Naive B cell (primary cell): ENCODE measurements at regions not wholly inside any gene's neighbourhood (a gene's known extent, or its start where the extent isn't known, plus 50 kb on each side); places are given as distances from the start of the nearest gene placed in this dataset.

Source experiments
- ATAC-seq, 2 donors: fragments of 150-1000 bp; cut with Tn5 transposase; 2 replicates each; pipeline ENCODE4 v1.10.0; 2021; ENCODE audit warnings: low read depth in 2 of 2, mild to moderate bottlenecking in 2 of 2, moderate library complexity in 2 of 2
- DNase-seq: peaks from one replicate; pipeline ENCODE4 v3.0.0; 2022
- H3K27ac Mint-ChIP-seq, 6 donors: one replicate each; pipeline ENCODE4 v1.8.0; 2020 to 2022; ENCODE audit warnings: mild to moderate bottlenecking in 6 of 6, mixed read lengths in 6 of 6, moderate library complexity in 5 of 6, inconsistent platforms in 2 of 6
- H3K27me3 Mint-ChIP-seq, 3 donors: one replicate each; pipeline ENCODE4 v1.8.0; 2021 to 2022; ENCODE audit warnings: mixed read lengths in 3 of 3, mild to moderate bottlenecking in 1 of 3
- H3K36me3 Mint-ChIP-seq, 2 donors: one replicate each; pipeline ENCODE4 v1.8.0; 2020 to 2022; ENCODE audit warnings: mixed read lengths in 2 of 2, inconsistent platforms in 1 of 2, mild to moderate bottlenecking in 1 of 2
- H3K4me1 Mint-ChIP-seq, 3 donors: one replicate each; pipeline ENCODE4 v1.8.0; 2020 to 2022; ENCODE audit warnings: mixed read lengths in 3 of 3, inconsistent platforms in 1 of 3, mild to moderate bottlenecking in 1 of 3, moderate library complexity in 1 of 3
- H3K4me3 Mint-ChIP-seq, 8 donors: one replicate each; pipeline ENCODE4 v1.8.0; 2020 to 2022; ENCODE audit warnings: mild to moderate bottlenecking in 8 of 8, mixed read lengths in 8 of 8, moderate library complexity in 8 of 8, inconsistent platforms in 2 of 8
- H3K9me3 Mint-ChIP-seq, 7 donors: one replicate each; pipeline ENCODE4 v1.8.0; 2020 to 2022; ENCODE audit warnings: mixed read lengths in 7 of 7, mild to moderate bottlenecking in 5 of 7, inconsistent platforms in 2 of 7, moderate library complexity in 1 of 7

GRCh38 chr10:129097776-129098330 lies 369.2 kb upstream of the MGMT start:
- H3K4me1 Mint-ChIP-seq, result no peaks in the 10 kb centered on the region
- H3K4me3 Mint-ChIP-seq, result no peak overlapping the region
- H3K36me3 Mint-ChIP-seq, result no peaks in the 10 kb centered on the region
- ATAC-seq (no peak), DNase-seq (no peak)
- peaks cover 0 to 1% (median 0%) of the 10 kb centered on the region in 7 donors for H3K9me3 Mint-ChIP-seq
- no peaks in the 10 kb centered on the region for H3K27me3 Mint-ChIP-seq
- H3K27ac Mint-ChIP-seq, result no peak overlapping the region

GRCh38 chr10:129098517-129098916 lies 368.5 kb upstream of the MGMT start:
- no peak overlapping the region for H3K4me3 Mint-ChIP-seq
- no peaks in the 10 kb centered on the region for H3K27me3 Mint-ChIP-seq
- no peaks in the 10 kb centered on the region for H3K36me3 Mint-ChIP-seq
- DNase-seq (no peak), ATAC-seq (no peak)
- H3K4me1 Mint-ChIP-seq, result no peaks in the 10 kb centered on the region
- peaks cover 0 to 1% (median 0%) of the 10 kb centered on the region in 7 donors for H3K9me3 Mint-ChIP-seq
- no peak overlapping the region for H3K27ac Mint-ChIP-seq

GRCh38 chr10:129099486-129099885 lies 367.6 kb upstream of the MGMT start:
- ATAC-seq, result no peak
- peaks cover 0 to 1% (median 0%) of the 10 kb centered on the region in 7 donors for H3K9me3 Mint-ChIP-seq
- DNase-seq, result no peak
- no peak overlapping the region for H3K4me3 Mint-ChIP-seq
- no peaks in the 10 kb centered on the region for H3K27me3 Mint-ChIP-seq
- H3K36me3 Mint-ChIP-seq, result no peaks in the 10 kb centered on the region
- no peak overlapping the region for H3K27ac Mint-ChIP-seq
- H3K4me1 Mint-ChIP-seq, result no peaks in the 10 kb centered on the region

GRCh38 chr10:129099992-129100391 lies 367.0 kb upstream of the MGMT start:
- Mint-ChIP-seq H3K9me3 (peaks cover 0 to 1% (median 0%) of the 10 kb centered on the region in 7 donors), H3K4me3 (no peak overlapping the region), H3K4me1 (no peaks in the 10 kb centered on the region), H3K27me3 (no peaks in the 10 kb centered on the region), H3K27ac (no peak overlapping the region), H3K36me3 (no peaks in the 10 kb centered on the region)
- ATAC-seq, result no peak
- no peak for DNase-seq

- Mint-ChIP-seq H3K36me3 (no peaks in the 10 kb centered on the region), H3K9me3 (peaks cover 0 to 1% (median 0%) of the 10 kb centered on the region in 7 donors), H3K4me1 (no peaks in the 10 kb centered on the region), H3K27ac (no peak overlapping the region), H3K4me3 (no peak overlapping the region), H3K27me3 (peaks cover 0 to 2% (median 0%) of the 10 kb centered on the region in 3 donors)
- DNase-seq (no peak), ATAC-seq (no peak)
These were observed 365.6 kb upstream of the MGMT start for GRCh38 chr10:129101232-129101980.

- Mint-ChIP-seq H3K4me3 (no peak overlapping the region), H3K36me3 (no peaks in the 10 kb centered on the region), H3K27ac (no peak overlapping the region), H3K9me3 (peaks cover 0 to 5% (median 0%) of the 10 kb centered on the region in 7 donors), H3K4me1 (no peaks in the 10 kb centered on the region), H3K27me3 (peaks cover 0 to 14% (median 4%) of the 10 kb centered on the region in 3 donors)
- no peak for DNase-seq
- no peak for ATAC-seq
These were observed 363.9 kb upstream of the MGMT start for GRCh38 chr10:129102906-129103693.

- DNase-seq, result no peak
- ATAC-seq, result no peak
- Mint-ChIP-seq H3K4me1 (no peaks in the 10 kb centered on the region), H3K27me3 (peaks cover 0 to 14% (median 4%) of the 10 kb centered on the region in 3 donors), H3K9me3 (peaks cover 0 to 5% (median 0%) of the 10 kb centered on the region in 7 donors), H3K36me3 (no peaks in the 10 kb centered on the region), H3K27ac (no peak overlapping the region), H3K4me3 (peak overlapping the region in 1 of 8 donors; percentile 4)
These were observed 362.6 kb upstream of the MGMT start for GRCh38 chr10:129104266-129105045.

GRCh38 chr10:129105266-129105665 lies 361.8 kb upstream of the MGMT start:
- peaks cover 0 to 14% (median 4%) of the 10 kb centered on the region in 3 donors for H3K27me3 Mint-ChIP-seq
- ATAC-seq (no peak), DNase-seq (no peak)
- H3K27ac Mint-ChIP-seq, result no peak overlapping the region
- H3K4me1 Mint-ChIP-seq, result no peaks in the 10 kb centered on the region
- H3K4me3 Mint-ChIP-seq, result no peak overlapping the region
- H3K36me3 Mint-ChIP-seq, result no peaks in the 10 kb centered on the region
- H3K9me3 Mint-ChIP-seq, result peaks cover 0 to 5% (median 0%) of the 10 kb centered on the region in 7 donors

GRCh38 chr10:129106314-129106713 lies 360.7 kb upstream of the MGMT start:
- peaks cover 0 to 5% (median 0%) of the 10 kb centered on the region in 7 donors for H3K9me3 Mint-ChIP-seq
- DNase-seq (no peak), ATAC-seq (no peak)
- H3K27ac Mint-ChIP-seq, result no peak overlapping the region
- H3K36me3 Mint-ChIP-seq, result no peaks in the 10 kb centered on the region
- H3K4me1 Mint-ChIP-seq, result no peaks in the 10 kb centered on the region
- no peak overlapping the region for H3K4me3 Mint-ChIP-seq
- H3K27me3 Mint-ChIP-seq, result peaks cover 0 to 14% (median 4%) of the 10 kb centered on the region in 3 donors

- Mint-ChIP-seq H3K4me3 (no peak overlapping the region), H3K4me1 (no peaks in the 10 kb centered on the region), H3K36me3 (no peaks in the 10 kb centered on the region), H3K27ac (peak overlapping the region in 1 of 6 donors; percentile 32), H3K9me3 (peaks cover 0 to 5% (median 0%) of the 10 kb centered on the region in 7 donors), H3K27me3 (peaks cover 0 to 14% (median 4%) of the 10 kb centered on the region in 3 donors)
- DNase-seq (no peak), ATAC-seq (no peak)
These were observed 359.5 kb upstream of the MGMT start for GRCh38 chr10:129107525-129107924.

- ATAC-seq (no peak), DNase-seq (no peak)
- Mint-ChIP-seq H3K36me3 (no peaks in the 10 kb centered on the region), H3K27me3 (peaks cover 0 to 14% (median 4%) of the 10 kb centered on the region in 3 donors), H3K4me3 (no peak overlapping the region), H3K9me3 (peaks cover 0 to 5% (median 0%) of the 10 kb centered on the region in 7 donors), H3K4me1 (no peaks in the 10 kb centered on the region), H3K27ac (no peak overlapping the region)
These were observed 358.7 kb upstream of the MGMT start for GRCh38 chr10:129108378-129108777.

- Mint-ChIP-seq H3K27me3 (peaks cover 0 to 14% (median 4%) of the 10 kb centered on the region in 3 donors), H3K4me3 (no peak overlapping the region), H3K9me3 (peaks cover 0 to 5% (median 0%) of the 10 kb centered on the region in 7 donors), H3K36me3 (no peaks in the 10 kb centered on the region), H3K27ac (no peak overlapping the region), H3K4me1 (no peaks in the 10 kb centered on the region)
- DNase-seq, result no peak
- no peak for ATAC-seq
These were observed 358.0 kb upstream of the MGMT start for GRCh38 chr10:129108994-129109393.

GRCh38 chr10:129110780-129111179 lies 356.3 kb upstream of the MGMT start:
- Mint-ChIP-seq H3K36me3 (no peaks in the 10 kb centered on the region), H3K27ac (no peak overlapping the region), H3K4me3 (no peak overlapping the region), H3K9me3 (peaks cover 0 to 5% (median 0%) of the 10 kb centered on the region in 7 donors), H3K4me1 (no peaks in the 10 kb centered on the region), H3K27me3 (peaks cover 0 to 14% (median 4%) of the 10 kb centered on the region in 3 donors)
- ATAC-seq, result no peak
- no peak for DNase-seq
